T-helper 2 cell treated with Interferon-gamma antibody and Interleukin-4, amounts not matched to agents 5 μg/mL and 100 μg/mL, for 36 hours (primary cell): ENCODE measurements at regions not wholly inside any gene's neighbourhood (a gene's known extent, or its start where the extent isn't known, plus 50 kb on each side); places are given as distances from the start of the nearest gene placed in this dataset.

Source experiments
- DNase-seq: peaks from one replicate; pipeline ENCODE4 v3.0.0; 2021; ENCODE audit warnings: low spot score
- H3K27ac Mint-ChIP-seq: one replicate; pipeline ENCODE4 v1.8.0; 2021; ENCODE audit warnings: mild to moderate bottlenecking, mixed read lengths
- H3K27me3 Mint-ChIP-seq: one replicate; pipeline ENCODE4 v1.8.0; 2021; ENCODE audit warnings: low read depth, mixed read lengths
- H3K36me3 Mint-ChIP-seq: one replicate; pipeline ENCODE4 v1.8.0; 2021; ENCODE audit warnings: low read depth, mixed read lengths
- H3K4me1 Mint-ChIP-seq: one replicate; pipeline ENCODE4 v1.8.0; 2021; ENCODE audit warnings: low read depth, mixed read lengths
- H3K4me3 Mint-ChIP-seq: one replicate; pipeline ENCODE4 v1.8.0; 2022; ENCODE audit warnings: mild to moderate bottlenecking, moderate library complexity, mixed read lengths
- H3K9me3 Mint-ChIP-seq: one replicate; pipeline ENCODE4 v1.8.0; 2021; ENCODE audit warnings: mixed read lengths

DNA sequence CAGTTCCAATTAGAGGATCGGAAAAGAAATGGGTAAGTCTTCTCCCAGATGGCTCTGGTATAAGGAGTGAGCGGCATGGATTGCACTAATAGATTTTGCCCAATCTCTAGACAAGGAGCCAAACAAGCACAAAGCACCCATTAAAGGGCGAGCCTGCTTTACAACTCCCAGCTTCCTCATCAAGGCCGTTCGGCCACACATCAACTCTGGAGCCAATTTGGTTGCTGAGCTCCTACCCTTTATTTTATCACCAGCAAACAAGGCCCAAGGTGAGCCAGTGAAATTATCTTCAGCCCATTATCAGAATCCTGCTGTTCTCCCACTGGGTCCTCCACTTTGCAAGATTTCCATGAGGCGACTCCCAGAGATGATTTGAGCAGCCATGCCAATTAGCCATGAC lies 292.2 kb upstream of the NPVF start:
- H3K4me3 Mint-ChIP-seq = no peak overlapping the region
- no peak overlapping the region for H3K27ac Mint-ChIP-seq
- DNase-seq = no peak

DNA sequence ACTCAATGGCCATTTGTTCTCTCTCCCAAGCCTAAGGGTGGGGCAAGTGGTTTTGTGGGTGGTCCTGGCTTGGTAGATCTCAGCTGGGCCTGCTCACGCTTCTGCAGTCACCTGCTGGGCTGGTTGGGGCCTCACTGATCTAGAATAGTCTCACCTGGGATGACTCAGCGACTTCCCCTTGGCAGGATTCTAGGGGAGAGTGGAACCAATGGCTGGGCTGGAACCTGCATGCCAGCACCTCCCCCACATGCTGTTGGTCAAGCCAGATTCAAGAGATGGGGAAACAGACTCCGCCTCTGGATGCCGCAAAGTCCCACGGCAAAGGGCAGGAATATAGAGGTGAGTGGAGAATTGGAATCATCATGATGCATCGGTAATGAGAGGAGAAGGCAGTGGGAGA lies 292.9 kb upstream of the NPVF start:
- Mint-ChIP-seq H3K27me3 (peaks cover 13% of the 10 kb centered on the region), H3K4me3 (no peak overlapping the region), H3K27ac (no peak overlapping the region), H3K36me3 (peaks cover 4% of the 10 kb centered on the region), H3K4me1 (peaks cover 19% of the 10 kb centered on the region), H3K9me3 (peaks cover 24% of the 10 kb centered on the region)
- no peak for DNase-seq

More for the DNA sequence above, 292.2 kb upstream of the NPVF start:
- Mint-ChIP-seq H3K36me3 (peaks cover 4% of the 10 kb centered on the region), H3K27me3 (peaks cover 7% of the 10 kb centered on the region), H3K4me1 (peaks cover 19% of the 10 kb centered on the region), H3K9me3 (peaks cover 24% of the 10 kb centered on the region)

DNA sequence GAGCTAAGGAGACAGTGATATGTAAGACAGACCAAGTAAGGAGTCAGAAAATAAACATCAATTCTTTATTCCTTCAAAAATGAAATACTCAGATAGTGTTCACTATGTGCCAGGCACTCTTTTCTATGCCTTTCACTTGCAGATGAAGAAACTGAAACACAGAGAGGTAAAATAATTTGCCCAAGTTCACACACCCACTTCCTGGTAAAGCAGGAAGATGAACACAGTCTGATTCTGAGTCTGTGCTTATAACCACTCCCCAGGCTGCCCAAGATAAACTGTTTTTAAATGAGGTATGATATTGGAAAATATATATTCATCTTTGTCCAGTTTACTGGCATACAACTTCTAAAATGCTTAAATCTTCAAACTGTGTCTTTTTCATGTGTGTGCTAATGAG lies 294.4 kb upstream of the NPVF start:
- H3K4me3 Mint-ChIP-seq = no peak overlapping the region
- H3K9me3 Mint-ChIP-seq = peaks cover 24% of the 10 kb centered on the region
- H3K27me3 Mint-ChIP-seq = peaks cover 13% of the 10 kb centered on the region
- peaks cover 19% of the 10 kb centered on the region for H3K4me1 Mint-ChIP-seq
- no peak for DNase-seq
- H3K36me3 Mint-ChIP-seq = peaks cover 4% of the 10 kb centered on the region
- peak overlapping the region; percentile 19 for H3K27ac Mint-ChIP-seq

GRCh38 chr7:25527665-25528170 lies 299.4 kb upstream of the NPVF start:
- H3K27ac Mint-ChIP-seq = no peak overlapping the region
- peaks cover 17% of the 10 kb centered on the region for H3K27me3 Mint-ChIP-seq
- H3K4me3 Mint-ChIP-seq = no peak overlapping the region
- no peaks in the 10 kb centered on the region for H3K36me3 Mint-ChIP-seq
- peaks cover 4% of the 10 kb centered on the region for H3K4me1 Mint-ChIP-seq
- peaks cover 13% of the 10 kb centered on the region for H3K9me3 Mint-ChIP-seq
- no peak for DNase-seq

- H3K36me3 Mint-ChIP-seq = no peaks in the 10 kb centered on the region
- no peaks in the 10 kb centered on the region for H3K9me3 Mint-ChIP-seq
- H3K27me3 Mint-ChIP-seq = peaks cover 17% of the 10 kb centered on the region
- H3K27ac Mint-ChIP-seq = no peak overlapping the region
- H3K4me1 Mint-ChIP-seq = no peaks in the 10 kb centered on the region
- DNase-seq = no peak
- no peak overlapping the region for H3K4me3 Mint-ChIP-seq
Observed at GRCh38 chr7:25529320-25529719, 301.0 kb upstream of the NPVF start.

DNA sequence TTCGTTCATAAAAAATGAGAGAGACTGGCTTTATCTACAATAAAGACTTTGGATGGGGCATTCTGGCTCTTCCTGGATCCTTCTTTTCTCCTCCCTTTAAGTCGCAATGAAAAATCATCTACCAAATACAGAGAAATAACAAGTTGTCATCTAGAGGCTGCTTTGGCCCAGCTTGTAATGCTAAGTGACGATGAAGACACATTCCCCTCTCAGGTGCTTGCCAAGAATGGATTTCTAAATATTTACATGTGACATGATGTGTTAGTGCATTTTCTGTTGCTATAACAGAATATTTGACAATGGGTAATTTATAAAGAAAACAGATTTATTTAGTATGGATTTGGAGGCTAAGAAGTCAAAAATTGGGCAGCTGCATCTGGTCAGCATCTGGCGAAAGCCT lies 308.6 kb upstream of the NPVF start:
- Mint-ChIP-seq H3K27me3 (peaks cover 17% of the 10 kb centered on the region), H3K9me3 (no peaks in the 10 kb centered on the region), H3K27ac (no peak overlapping the region), H3K4me1 (no peaks in the 10 kb centered on the region), H3K4me3 (no peak overlapping the region), H3K36me3 (no peaks in the 10 kb centered on the region)
- no peak for DNase-seq

DNA sequence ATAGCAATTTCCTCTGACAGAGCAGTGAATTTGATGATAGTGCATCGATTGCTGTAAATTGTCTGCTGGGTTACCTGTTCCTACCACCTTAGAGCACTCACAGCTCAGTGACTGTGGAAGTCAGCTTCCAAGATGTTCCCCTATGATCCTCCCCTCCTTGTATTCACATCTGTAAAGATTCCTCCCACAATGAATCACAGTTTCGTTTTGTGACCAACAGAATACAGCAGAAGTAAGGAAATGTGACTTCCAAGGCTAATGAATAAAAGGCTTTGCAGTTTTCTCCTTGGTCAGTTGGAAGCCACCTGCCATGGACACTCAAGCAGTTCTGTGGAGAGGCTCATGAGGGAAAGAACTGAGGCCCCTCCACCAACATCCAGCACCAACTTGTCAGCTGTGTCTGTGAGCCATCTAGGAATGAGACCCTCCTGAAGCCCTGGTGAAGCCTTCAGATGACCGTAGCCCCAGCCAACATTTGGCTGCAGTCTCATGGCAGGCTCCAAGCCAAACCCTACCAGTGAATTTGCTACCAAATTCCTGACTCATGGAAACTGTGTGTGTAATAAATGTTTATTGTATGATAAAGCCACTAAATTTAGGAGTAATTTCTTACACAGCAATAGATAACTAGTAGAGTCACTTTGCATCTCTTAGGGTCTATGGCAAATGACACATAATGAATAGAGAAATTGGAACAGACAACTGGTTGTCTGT lies 309.5 kb upstream of the NPVF start:
- Mint-ChIP-seq H3K27ac (no peak overlapping the region), H3K27me3 (peaks cover 20% of the 10 kb centered on the region), H3K4me3 (no peak overlapping the region), H3K36me3 (no peaks in the 10 kb centered on the region), H3K9me3 (no peaks in the 10 kb centered on the region), H3K4me1 (no peaks in the 10 kb centered on the region)
- DNase-seq = no peak

DNA sequence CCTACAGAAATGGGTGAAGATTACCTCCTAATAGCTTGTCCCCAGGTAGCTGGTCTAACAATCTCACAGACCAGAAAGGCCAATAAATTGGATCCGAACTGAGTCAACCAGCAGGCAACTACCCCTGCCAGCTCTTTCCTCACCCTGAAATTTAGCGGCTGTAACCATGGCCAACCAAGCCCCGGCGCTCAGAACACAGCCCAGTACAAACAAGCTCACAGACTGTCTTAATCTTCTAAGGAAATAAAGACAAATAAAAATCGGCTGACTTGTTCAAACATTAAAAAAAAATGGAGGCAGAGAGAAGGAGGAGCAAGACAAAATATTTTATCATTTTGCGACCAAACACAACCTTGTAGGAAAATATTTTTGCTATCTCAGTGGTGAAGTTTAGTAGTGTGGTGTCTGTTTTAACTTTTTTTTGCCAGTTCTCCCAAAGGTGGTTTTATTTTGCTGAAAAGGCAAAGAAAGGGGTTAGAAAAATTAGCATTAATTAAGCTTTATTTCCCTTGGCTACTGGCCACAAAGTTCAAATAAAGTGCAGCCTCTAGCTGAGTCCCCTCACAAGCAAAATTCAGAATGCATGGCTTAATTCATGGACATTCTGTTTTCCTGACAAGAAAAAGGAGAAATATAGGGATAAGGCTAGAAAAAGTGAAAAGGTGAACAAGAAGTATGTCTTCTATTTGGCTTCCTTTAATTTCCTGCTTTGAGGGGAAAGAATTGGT lies 313.0 kb upstream of the NPVF start:
- no peak overlapping the region for H3K27ac Mint-ChIP-seq
- DNase-seq = no peak
- H3K4me3 Mint-ChIP-seq = no peak overlapping the region
- H3K36me3 Mint-ChIP-seq = no peaks in the 10 kb centered on the region
- H3K4me1 Mint-ChIP-seq = no peaks in the 10 kb centered on the region
- no peaks in the 10 kb centered on the region for H3K9me3 Mint-ChIP-seq
- H3K27me3 Mint-ChIP-seq = peaks cover 9% of the 10 kb centered on the region

GRCh38 chr7:25541877-25542276 lies 313.6 kb upstream of the NPVF start:
- Mint-ChIP-seq H3K36me3 (no peaks in the 10 kb centered on the region), H3K27ac (no peak overlapping the region)

GRCh38 chr7:25543210-25543609 lies 314.9 kb upstream of the NPVF start:
- Mint-ChIP-seq H3K27ac (no peak overlapping the region), H3K27me3 (peaks cover 9% of the 10 kb centered on the region), H3K4me1 (no peaks in the 10 kb centered on the region), H3K9me3 (no peaks in the 10 kb centered on the region), H3K36me3 (no peaks in the 10 kb centered on the region), H3K4me3 (no peak overlapping the region)
- no peak for DNase-seq

More at GRCh38 chr7:25541877-25542276, 313.6 kb upstream of the NPVF start:
- H3K27me3 Mint-ChIP-seq = peaks cover 9% of the 10 kb centered on the region
- no peak for DNase-seq
- no peak overlapping the region for H3K4me3 Mint-ChIP-seq
- H3K9me3 Mint-ChIP-seq = no peaks in the 10 kb centered on the region
- H3K4me1 Mint-ChIP-seq = no peaks in the 10 kb centered on the region

DNA sequence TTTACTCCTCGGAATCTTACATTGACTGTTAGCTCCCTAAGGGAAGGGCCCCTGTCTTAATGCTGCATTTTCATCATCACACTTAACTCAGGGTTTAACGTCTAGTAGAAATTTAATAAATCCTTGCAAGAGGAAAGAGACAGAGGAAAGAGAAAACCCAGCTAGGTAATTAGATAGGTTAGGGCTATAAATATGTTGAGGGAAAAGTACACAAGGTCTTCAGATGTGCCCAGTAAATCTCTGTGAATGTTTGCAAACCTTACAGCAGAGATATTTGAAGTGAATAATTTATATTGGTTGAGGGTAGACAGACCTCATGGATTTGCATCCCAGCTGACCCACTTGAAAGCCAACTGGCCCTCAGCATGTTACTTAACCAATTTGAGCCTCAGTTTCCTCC lies 315.5 kb upstream of the NPVF start:
- peaks cover 9% of the 10 kb centered on the region for H3K27me3 Mint-ChIP-seq

GRCh38 chr7:25544254-25544653 lies 316.0 kb upstream of the NPVF start:
- Mint-ChIP-seq H3K27ac (no peak overlapping the region), H3K27me3 (peaks cover 9% of the 10 kb centered on the region), H3K4me3 (no peak overlapping the region), H3K36me3 (no peaks in the 10 kb centered on the region), H3K9me3 (no peaks in the 10 kb centered on the region), H3K4me1 (no peaks in the 10 kb centered on the region)
- DNase-seq = no peak

More for the DNA sequence above, 315.5 kb upstream of the NPVF start:
- Mint-ChIP-seq H3K4me1 (no peaks in the 10 kb centered on the region), H3K36me3 (no peaks in the 10 kb centered on the region), H3K27ac (no peak overlapping the region), H3K9me3 (no peaks in the 10 kb centered on the region), H3K4me3 (no peak overlapping the region)
- DNase-seq = no peak

- H3K4me1 Mint-ChIP-seq = no peaks in the 10 kb centered on the region
- H3K27me3 Mint-ChIP-seq = peaks cover 9% of the 10 kb centered on the region
- no peak overlapping the region for H3K27ac Mint-ChIP-seq
- no peaks in the 10 kb centered on the region for H3K9me3 Mint-ChIP-seq
- H3K4me3 Mint-ChIP-seq = no peak overlapping the region
- DNase-seq = no peak
- H3K36me3 Mint-ChIP-seq = no peaks in the 10 kb centered on the region
Observed at GRCh38 chr7:25545124-25546008, 317.1 kb upstream of the NPVF start.

DNA sequence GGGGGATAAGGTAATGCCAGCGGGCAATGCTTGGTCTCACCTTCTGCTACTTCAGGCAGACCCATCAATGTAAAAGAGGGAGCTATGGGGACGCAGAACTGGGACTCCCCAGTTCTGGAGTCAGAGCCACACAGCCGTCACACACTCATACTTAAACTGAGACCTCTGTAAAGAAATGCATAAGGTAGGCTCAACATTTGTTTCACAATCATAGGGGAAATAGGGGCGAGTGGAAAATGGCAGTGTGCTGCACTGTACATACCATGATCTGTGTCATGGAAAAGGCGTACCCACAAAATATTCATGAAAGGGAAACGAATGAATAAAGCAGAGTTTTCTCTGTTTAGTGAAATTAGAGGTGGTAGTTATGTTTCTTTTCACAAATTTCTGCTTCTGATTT lies 318.0 kb upstream of the NPVF start:
- Mint-ChIP-seq H3K27ac (no peak overlapping the region), H3K4me1 (no peaks in the 10 kb centered on the region), H3K4me3 (no peak overlapping the region), H3K27me3 (peaks cover 11% of the 10 kb centered on the region), H3K9me3 (no peaks in the 10 kb centered on the region), H3K36me3 (no peaks in the 10 kb centered on the region)
- DNase-seq = no peak
